ENCODE measurements at regions not wholly inside any gene's neighbourhood (a gene's known extent, or its start where the extent isn't known, plus 50 kb on each side); places are given as distances from the start of the nearest gene placed in this dataset.

DNA sequence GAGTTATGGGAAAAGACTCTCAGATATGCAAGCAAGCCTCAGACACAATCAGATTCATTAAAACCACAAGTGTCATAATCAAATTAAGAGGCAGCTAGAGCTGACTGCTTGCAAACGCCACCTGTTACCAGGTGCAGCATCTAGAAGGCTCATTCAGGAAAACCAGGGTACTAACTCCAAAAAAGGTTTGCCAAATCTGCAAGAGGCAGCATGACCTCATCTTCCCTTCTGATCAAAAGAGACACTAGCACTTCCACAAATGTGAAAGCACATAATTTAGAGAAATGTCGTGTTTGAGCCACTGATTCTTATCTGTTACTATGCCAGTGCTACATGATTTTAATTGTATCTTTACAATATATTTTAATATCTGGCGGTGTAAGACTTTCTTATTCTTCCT, 123.3 kb upstream of the NANOGP8 start:
- TF ChIP-seq, protein P1, sequence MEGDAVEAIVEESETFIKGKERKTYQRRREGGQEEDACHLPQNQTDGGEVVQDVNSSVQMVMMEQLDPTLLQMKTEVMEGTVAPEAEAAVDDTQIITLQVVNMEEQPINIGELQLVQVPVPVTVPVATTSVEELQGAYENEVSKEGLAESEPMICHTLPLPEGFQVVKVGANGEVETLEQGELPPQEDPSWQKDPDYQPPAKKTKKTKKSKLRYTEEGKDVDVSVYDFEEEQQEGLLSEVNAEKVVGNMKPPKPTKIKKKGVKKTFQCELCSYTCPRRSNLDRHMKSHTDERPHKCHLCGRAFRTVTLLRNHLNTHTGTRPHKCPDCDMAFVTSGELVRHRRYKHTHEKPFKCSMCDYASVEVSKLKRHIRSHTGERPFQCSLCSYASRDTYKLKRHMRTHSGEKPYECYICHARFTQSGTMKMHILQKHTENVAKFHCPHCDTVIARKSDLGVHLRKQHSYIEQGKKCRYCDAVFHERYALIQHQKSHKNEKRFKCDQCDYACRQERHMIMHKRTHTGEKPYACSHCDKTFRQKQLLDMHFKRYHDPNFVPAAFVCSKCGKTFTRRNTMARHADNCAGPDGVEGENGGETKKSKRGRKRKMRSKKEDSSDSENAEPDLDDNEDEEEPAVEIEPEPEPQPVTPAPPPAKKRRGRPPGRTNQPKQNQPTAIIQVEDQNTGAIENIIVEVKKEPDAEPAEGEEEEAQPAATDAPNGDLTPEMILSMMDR (conservative IDR thresholded peaks at IDR 0.05; ENCODE audit: low read depth, low read length): no peak
- TF ChIP-seq EZH2 (IDR thresholded peaks at IDR 0.05; ENCODE audit: low read length, unreplicated experiment): no peak

Measured in PC-3 (cell line).